ENCODE measurements at regions not wholly inside any gene's neighbourhood (a gene's known extent, or its start where the extent isn't known, plus 50 kb on each side); places are given as distances from the start of the nearest gene placed in this dataset.

GRCh38 chr22:49600468-49600867 is 227.2 kb downstream of the BRD1 start:
- no peak for DNase-seq

- no peak for DNase-seq
These were observed 227.8 kb downstream of the BRD1 start for GRCh38 chr22:49599691-49600455.

- DNase-seq: no peak
These were observed 228.6 kb downstream of the BRD1 start for GRCh38 chr22:49599039-49599438.

- no peak for DNase-seq
These were observed 229.3 kb downstream of the BRD1 start for GRCh38 chr22:49598338-49598737.

- no peak for DNase-seq
These were observed 230.1 kb downstream of the BRD1 start for GRCh38 chr22:49597428-49598039.

- DNase-seq: no peak
These were observed 232.1 kb downstream of the BRD1 start for GRCh38 chr22:49595465-49596078.

GRCh38 chr22:49594078-49594477 is 233.6 kb downstream of the BRD1 start:
- DNase-seq: no peak

GRCh38 chr22:49593509-49593908 is 234.2 kb downstream of the BRD1 start:
- no peak for DNase-seq

- no peak for DNase-seq
These were observed 234.7 kb downstream of the BRD1 start for GRCh38 chr22:49592780-49593501.

GRCh38 chr22:49590851-49591445 is 236.7 kb downstream of the BRD1 start:
- DNase-seq: no peak

GRCh38 chr22:49590381-49590780 is 237.3 kb downstream of the BRD1 start:
- no peak for DNase-seq

GRCh38 chr22:49589811-49590210 is 237.9 kb downstream of the BRD1 start:
- DNase-seq: no peak

- DNase-seq: no peak
These were observed 238.4 kb downstream of the BRD1 start for GRCh38 chr22:49589301-49589700.

GRCh38 chr22:49588739-49589138 is 238.9 kb downstream of the BRD1 start:
- DNase-seq: no peak

- no peak for DNase-seq
These were observed 239.7 kb downstream of the BRD1 start for GRCh38 chr22:49587987-49588386.

- no peak for DNase-seq
These were observed 240.3 kb downstream of the BRD1 start for GRCh38 chr22:49587421-49587820.

GRCh38 chr22:49586873-49587272 is 240.8 kb downstream of the BRD1 start:
- DNase-seq: no peak

GRCh38 chr22:49586244-49586748 is 241.4 kb downstream of the BRD1 start:
- no peak for DNase-seq

GRCh38 chr22:49585461-49586243 is 242.0 kb downstream of the BRD1 start:
- no peak for DNase-seq

- no peak for DNase-seq
These were observed 243.7 kb downstream of the BRD1 start for GRCh38 chr22:49583886-49584505.

GRCh38 chr22:49583341-49583740 is 244.3 kb downstream of the BRD1 start:
- no peak for DNase-seq

- DNase-seq: no peak
These were observed 245.0 kb downstream of the BRD1 start for GRCh38 chr22:49582678-49583077.
